ENCODE measurements at regions not wholly inside any gene's neighbourhood (a gene's known extent, or its start where the extent isn't known, plus 50 kb on each side); places are given as distances from the start of the nearest gene placed in this dataset.

DNA sequence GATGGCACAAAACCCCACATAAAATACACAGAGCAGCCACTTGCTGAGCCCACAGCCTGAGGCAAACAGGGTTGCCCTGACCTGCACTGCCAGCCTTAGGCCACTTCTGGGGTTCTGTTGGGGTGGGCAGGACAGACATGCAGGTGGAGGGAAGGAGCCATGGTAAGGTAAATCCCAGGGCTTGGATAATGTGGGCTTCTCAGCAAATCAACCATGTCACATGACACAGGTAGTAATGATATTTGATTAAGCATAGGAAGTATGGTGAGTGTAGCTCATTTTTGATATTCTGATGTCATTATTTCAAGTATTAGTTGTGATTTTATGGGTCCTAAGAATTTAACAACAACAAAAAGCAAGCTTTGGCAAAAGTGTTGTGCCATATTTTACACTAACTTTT lies 124.6 kb downstream of the FOXA2 start:
- TF ChIP-seq POLR2A (IDR thresholded peaks at IDR 0.05): no peak
- TF ChIP-seq, protein P1, sequence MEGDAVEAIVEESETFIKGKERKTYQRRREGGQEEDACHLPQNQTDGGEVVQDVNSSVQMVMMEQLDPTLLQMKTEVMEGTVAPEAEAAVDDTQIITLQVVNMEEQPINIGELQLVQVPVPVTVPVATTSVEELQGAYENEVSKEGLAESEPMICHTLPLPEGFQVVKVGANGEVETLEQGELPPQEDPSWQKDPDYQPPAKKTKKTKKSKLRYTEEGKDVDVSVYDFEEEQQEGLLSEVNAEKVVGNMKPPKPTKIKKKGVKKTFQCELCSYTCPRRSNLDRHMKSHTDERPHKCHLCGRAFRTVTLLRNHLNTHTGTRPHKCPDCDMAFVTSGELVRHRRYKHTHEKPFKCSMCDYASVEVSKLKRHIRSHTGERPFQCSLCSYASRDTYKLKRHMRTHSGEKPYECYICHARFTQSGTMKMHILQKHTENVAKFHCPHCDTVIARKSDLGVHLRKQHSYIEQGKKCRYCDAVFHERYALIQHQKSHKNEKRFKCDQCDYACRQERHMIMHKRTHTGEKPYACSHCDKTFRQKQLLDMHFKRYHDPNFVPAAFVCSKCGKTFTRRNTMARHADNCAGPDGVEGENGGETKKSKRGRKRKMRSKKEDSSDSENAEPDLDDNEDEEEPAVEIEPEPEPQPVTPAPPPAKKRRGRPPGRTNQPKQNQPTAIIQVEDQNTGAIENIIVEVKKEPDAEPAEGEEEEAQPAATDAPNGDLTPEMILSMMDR (IDR thresholded peaks at IDR 0.05): no peak

All from body of pancreas (tissue), 4 donors.